Activated CD8-positive, alpha-beta T cell treated with anti-CD3 and anti-CD28 coated beads, Interleukin-2, amount 10 ng/mL, durations not matched to agents 7 days and 5 days (primary cell): ENCODE measurements at regions not wholly inside any gene's neighbourhood (a gene's known extent, or its start where the extent isn't known, plus 50 kb on each side); places are given as distances from the start of the nearest gene placed in this dataset.

ENCODE experiments used
- ATAC-seq: fragments of 150-1000 bp; cut with Tn5 transposase; one replicate; pipeline ENCODE4 v1.10.0; 2021; ENCODE audit warnings: moderate library complexity
- CTCF ChIA-PET: fragments of 350-600 bp; sonication (Branson Sonifier 250); formaldehyde crosslinking; loops from one replicate; lab custom pipeline; 2021; ENCODE audit warnings: antibody characterized with exemption; lab: Charles Lee
- POLR2A ChIA-PET: fragments of 350-600 bp; sonication (Branson Sonifier 250); formaldehyde crosslinking; loops from one replicate; lab custom pipeline; 2021; ENCODE audit warnings: antibody characterized with exemption; lab: Charles Lee
- DNase-seq: peaks from one replicate; pipeline ENCODE4 v3.0.0-alpha.2; 2020
- H3K27ac Mint-ChIP-seq: one replicate; pipeline ENCODE4 v1.8.0; 2021; ENCODE audit warnings: mild to moderate bottlenecking, mixed read lengths
- H3K27me3 Mint-ChIP-seq: one replicate; pipeline ENCODE4 v1.8.0; 2021; ENCODE audit warnings: low read depth, mixed read lengths
- H3K36me3 Mint-ChIP-seq: one replicate; pipeline ENCODE4 v1.8.0; 2021; ENCODE audit warnings: low read depth, mixed read lengths
- H3K4me1 Mint-ChIP-seq: one replicate; pipeline ENCODE4 v1.8.0; 2021; ENCODE audit warnings: low read depth, mixed read lengths
- H3K4me3 Mint-ChIP-seq: one replicate; pipeline ENCODE4 v1.8.0; 2021; ENCODE audit warnings: mild to moderate bottlenecking, mixed read lengths
- H3K9me3 Mint-ChIP-seq: one replicate; pipeline ENCODE4 v1.8.0; 2022; ENCODE audit warnings: mixed read lengths; ENCODE audit not compliant: insufficient read depth

- H3K27me3 Mint-ChIP-seq: no peaks in the 10 kb centered on the region
Measured at GRCh38 chr10:53412651-53413050, 640.1 kb upstream of the MBL2 start.

GRCh38 chr10:53406532-53406931, 633.9 kb upstream of the MBL2 start:
- ChIA-PET POLR2A (no interaction called here), CTCF (no interaction called here)
- H3K27ac Mint-ChIP-seq: no peak overlapping the region
- H3K4me1 Mint-ChIP-seq: no peaks in the 10 kb centered on the region
- H3K36me3 Mint-ChIP-seq: no peaks in the 10 kb centered on the region
- DNase-seq: no peak
- ATAC-seq: no peak
- H3K27me3 Mint-ChIP-seq: no peaks in the 10 kb centered on the region
- no peak overlapping the region for H3K4me3 Mint-ChIP-seq
- H3K9me3 Mint-ChIP-seq: no peaks in the 10 kb centered on the region

More at GRCh38 chr10:53412651-53413050, 640.1 kb upstream of the MBL2 start:
- ATAC-seq (no peak), DNase-seq (no peak)
- Mint-ChIP-seq H3K4me3 (no peak overlapping the region), H3K9me3 (peaks cover 9% of the 10 kb centered on the region), H3K36me3 (no peaks in the 10 kb centered on the region), H3K27ac (no peak overlapping the region), H3K4me1 (no peaks in the 10 kb centered on the region)
- ChIA-PET POLR2A (no interaction called here), CTCF (no interaction called here)

GRCh38 chr10:53403688-53404087, 631.1 kb upstream of the MBL2 start:
- Mint-ChIP-seq H3K27me3 (no peaks in the 10 kb centered on the region), H3K9me3 (no peaks in the 10 kb centered on the region), H3K4me1 (no peaks in the 10 kb centered on the region), H3K4me3 (no peak overlapping the region), H3K27ac (no peak overlapping the region), H3K36me3 (no peaks in the 10 kb centered on the region)
- DNase-seq: no peak
- no peak for ATAC-seq
- ChIA-PET CTCF (no interaction called here), POLR2A (no interaction called here)

- ATAC-seq: no peak
- H3K9me3 Mint-ChIP-seq: no peaks in the 10 kb centered on the region
Measured at GRCh38 chr10:53402594-53402993, 630.0 kb upstream of the MBL2 start.

GRCh38 chr10:53401536-53401935, 629.0 kb upstream of the MBL2 start:
- no peaks in the 10 kb centered on the region for H3K36me3 Mint-ChIP-seq
- no peaks in the 10 kb centered on the region for H3K27me3 Mint-ChIP-seq
- peaks cover 2% of the 10 kb centered on the region for H3K9me3 Mint-ChIP-seq
- no peak overlapping the region for H3K4me3 Mint-ChIP-seq
- POLR2A ChIA-PET: no interaction called here
- no peaks in the 10 kb centered on the region for H3K4me1 Mint-ChIP-seq
- CTCF ChIA-PET: no interaction called here
- H3K27ac Mint-ChIP-seq: no peak overlapping the region
- DNase-seq (no peak), ATAC-seq (no peak)

More at GRCh38 chr10:53402594-53402993, 630.0 kb upstream of the MBL2 start:
- Mint-ChIP-seq H3K27ac (no peak overlapping the region), H3K4me1 (no peaks in the 10 kb centered on the region), H3K36me3 (no peaks in the 10 kb centered on the region), H3K4me3 (no peak overlapping the region), H3K27me3 (no peaks in the 10 kb centered on the region)
- DNase-seq: no peak
- ChIA-PET POLR2A (no interaction called here), CTCF (no interaction called here)

GRCh38 chr10:53396876-53397275, 624.3 kb upstream of the MBL2 start:
- H3K9me3 Mint-ChIP-seq: peaks cover 20% of the 10 kb centered on the region
- no peaks in the 10 kb centered on the region for H3K36me3 Mint-ChIP-seq
- ATAC-seq (no peak), DNase-seq (no peak)
- no peak overlapping the region for H3K27ac Mint-ChIP-seq
- H3K4me1 Mint-ChIP-seq: no peaks in the 10 kb centered on the region
- ChIA-PET POLR2A (no interaction called here), CTCF (no interaction called here)
- no peaks in the 10 kb centered on the region for H3K27me3 Mint-ChIP-seq
- no peak overlapping the region for H3K4me3 Mint-ChIP-seq

- H3K27ac Mint-ChIP-seq: no peak overlapping the region
- POLR2A ChIA-PET: no interaction called here
Measured at GRCh38 chr10:53395449-53395848, 622.9 kb upstream of the MBL2 start.

GRCh38 chr10:53387562-53387961, 615.0 kb upstream of the MBL2 start:
- ChIA-PET CTCF (no interaction called here), POLR2A (no interaction called here)
- H3K27me3 Mint-ChIP-seq: no peaks in the 10 kb centered on the region
- no peaks in the 10 kb centered on the region for H3K36me3 Mint-ChIP-seq
- H3K9me3 Mint-ChIP-seq: peaks cover 7% of the 10 kb centered on the region
- no peak for ATAC-seq
- no peak for DNase-seq
- no peaks in the 10 kb centered on the region for H3K4me1 Mint-ChIP-seq
- no peak overlapping the region for H3K27ac Mint-ChIP-seq
- H3K4me3 Mint-ChIP-seq: no peak overlapping the region

More at GRCh38 chr10:53395449-53395848, 622.9 kb upstream of the MBL2 start:
- no peak overlapping the region for H3K4me3 Mint-ChIP-seq
- CTCF ChIA-PET: no interaction called here
- no peaks in the 10 kb centered on the region for H3K36me3 Mint-ChIP-seq
- no peak for ATAC-seq
- H3K4me1 Mint-ChIP-seq: no peaks in the 10 kb centered on the region
- DNase-seq: no peak
- H3K27me3 Mint-ChIP-seq: no peaks in the 10 kb centered on the region
- H3K9me3 Mint-ChIP-seq: peaks cover 20% of the 10 kb centered on the region

- no peak overlapping the region for H3K4me3 Mint-ChIP-seq
- DNase-seq: no peak
- POLR2A ChIA-PET: no interaction called here
- CTCF ChIA-PET: no interaction called here
- H3K27ac Mint-ChIP-seq: no peak overlapping the region
- peaks cover 4% of the 10 kb centered on the region for H3K9me3 Mint-ChIP-seq
- no peaks in the 10 kb centered on the region for H3K27me3 Mint-ChIP-seq
- ATAC-seq: no peak
- H3K36me3 Mint-ChIP-seq: no peaks in the 10 kb centered on the region
- no peaks in the 10 kb centered on the region for H3K4me1 Mint-ChIP-seq
Measured at GRCh38 chr10:53382543-53382942, 610.0 kb upstream of the MBL2 start.

- H3K9me3 Mint-ChIP-seq: peaks cover 8% of the 10 kb centered on the region
- no peaks in the 10 kb centered on the region for H3K36me3 Mint-ChIP-seq
- DNase-seq (no peak), ATAC-seq (no peak)
- no peak overlapping the region for H3K27ac Mint-ChIP-seq
- CTCF ChIA-PET: no interaction called here
- no peaks in the 10 kb centered on the region for H3K4me1 Mint-ChIP-seq
- H3K4me3 Mint-ChIP-seq: no peak overlapping the region
- POLR2A ChIA-PET: no interaction called here
- no peaks in the 10 kb centered on the region for H3K27me3 Mint-ChIP-seq
Measured at GRCh38 chr10:53379956-53380355, 607.4 kb upstream of the MBL2 start.

- H3K27ac Mint-ChIP-seq: no peak overlapping the region
- ChIA-PET CTCF (no interaction called here), POLR2A (no interaction called here)
- H3K36me3 Mint-ChIP-seq: no peaks in the 10 kb centered on the region
- DNase-seq (no peak), ATAC-seq (no peak)
- H3K4me1 Mint-ChIP-seq: no peaks in the 10 kb centered on the region
- no peak overlapping the region for H3K4me3 Mint-ChIP-seq
- H3K27me3 Mint-ChIP-seq: no peaks in the 10 kb centered on the region
- peaks cover 5% of the 10 kb centered on the region for H3K9me3 Mint-ChIP-seq
Measured at GRCh38 chr10:53370347-53370746, 597.8 kb upstream of the MBL2 start.

- Mint-ChIP-seq H3K4me1 (no peaks in the 10 kb centered on the region), H3K9me3 (peaks cover 13% of the 10 kb centered on the region), H3K4me3 (no peak overlapping the region), H3K36me3 (no peaks in the 10 kb centered on the region), H3K27me3 (no peaks in the 10 kb centered on the region), H3K27ac (no peak overlapping the region)
- DNase-seq (no peak), ATAC-seq (no peak)
- CTCF ChIA-PET: no interaction called here
- POLR2A ChIA-PET: no interaction called here
Measured at GRCh38 chr10:53361936-53362335, 589.4 kb upstream of the MBL2 start.

GRCh38 chr10:53361281-53361680, 588.7 kb upstream of the MBL2 start:
- Mint-ChIP-seq H3K9me3 (peaks cover 14% of the 10 kb centered on the region), H3K4me3 (no peak overlapping the region), H3K36me3 (no peaks in the 10 kb centered on the region), H3K27ac (no peak overlapping the region), H3K4me1 (no peaks in the 10 kb centered on the region), H3K27me3 (no peaks in the 10 kb centered on the region)
- DNase-seq (no peak), ATAC-seq (no peak)
- CTCF ChIA-PET: no interaction called here
- POLR2A ChIA-PET: no interaction called here
